SIG-M5 treated with dmso at 0.1 percent for 504 hours (cell line): ENCODE measurements at regions not wholly inside any gene's neighbourhood (a gene's known extent, or its start where the extent isn't known, plus 50 kb on each side); places are given as distances from the start of the nearest gene placed in this dataset.

Source experiments
- DNase-seq: peaks from one replicate; lab custom pipeline; 2025; ENCODE audit not compliant: unreplicated experiment; lab: John Stamatoyannopoulos, UW

DNA sequence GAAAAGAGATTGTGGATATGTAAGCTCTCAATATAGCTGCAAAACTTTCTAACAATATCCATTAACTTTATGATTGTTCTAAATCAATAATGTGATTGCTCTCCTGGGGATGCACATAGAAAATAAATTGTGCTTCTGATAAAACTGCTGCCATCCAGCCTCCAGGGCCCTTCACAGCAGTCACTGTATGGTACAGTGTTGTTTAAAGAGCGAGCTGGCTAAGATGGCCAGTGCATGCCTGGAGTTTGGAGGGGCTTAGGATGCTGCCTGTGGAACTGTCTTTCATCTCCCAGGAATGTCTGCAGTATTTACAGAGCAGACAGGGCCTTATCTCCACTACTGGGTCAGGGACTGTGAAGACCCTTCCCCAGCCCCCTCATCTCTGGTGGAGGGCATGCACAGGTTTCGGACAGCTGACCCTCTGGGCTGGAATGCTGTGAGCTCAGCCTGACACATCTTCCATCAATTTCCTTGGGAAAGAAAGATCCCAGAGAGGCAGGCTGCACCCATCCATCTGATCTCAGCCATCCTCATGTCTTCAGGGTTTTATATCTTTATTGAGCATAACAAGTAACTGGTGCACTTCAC is 137.0 kb downstream of the PLPP3 start:
- no peak for DNase-seq

GRCh38 chr1:56441601-56442000 is 137.8 kb downstream of the PLPP3 start:
- no peak for DNase-seq

GRCh38 chr1:56439610-56440264 is 139.6 kb downstream of the PLPP3 start:
- no peak for DNase-seq

GRCh38 chr1:56438901-56439551 is 140.3 kb downstream of the PLPP3 start:
- no peak for DNase-seq

- DNase-seq = no peak
Observed at GRCh38 chr1:56437959-56438358, 141.4 kb downstream of the PLPP3 start.

GRCh38 chr1:56436912-56437417 is 142.4 kb downstream of the PLPP3 start:
- DNase-seq = no peak

- no peak for DNase-seq
Observed at GRCh38 chr1:56436296-56436695, 143.1 kb downstream of the PLPP3 start.

GRCh38 chr1:56435434-56436262 is 143.7 kb downstream of the PLPP3 start:
- no peak for DNase-seq

GRCh38 chr1:56434740-56435139 is 144.6 kb downstream of the PLPP3 start:
- DNase-seq = no peak

- no peak for DNase-seq
Observed at GRCh38 chr1:56434025-56434424, 145.3 kb downstream of the PLPP3 start.

DNA sequence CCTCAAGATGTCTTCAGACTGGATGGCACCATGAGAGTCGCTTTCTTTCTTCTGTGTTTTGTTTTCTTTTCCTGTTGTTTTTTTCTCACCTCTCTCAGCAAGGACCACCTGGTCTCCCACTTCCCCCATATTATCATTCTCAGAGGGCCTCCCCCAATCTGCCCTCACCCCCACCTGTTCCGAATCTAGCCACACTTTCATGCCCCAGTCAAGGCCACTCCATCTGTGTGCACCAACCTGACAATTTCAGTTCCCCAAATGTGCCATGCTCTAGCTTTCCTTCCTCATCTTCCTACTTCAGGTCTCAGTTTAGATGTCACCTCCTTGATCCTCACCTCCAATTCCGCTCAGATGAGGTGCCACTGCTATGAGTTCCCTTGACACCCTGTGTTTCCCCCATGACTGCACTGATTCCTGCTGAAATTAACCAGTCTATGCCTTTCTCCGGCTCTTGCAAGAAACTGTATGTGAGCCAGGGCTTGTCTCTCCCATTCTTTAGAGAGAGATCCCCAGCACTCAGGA is 146.2 kb downstream of the PLPP3 start:
- DNase-seq = no peak

DNA sequence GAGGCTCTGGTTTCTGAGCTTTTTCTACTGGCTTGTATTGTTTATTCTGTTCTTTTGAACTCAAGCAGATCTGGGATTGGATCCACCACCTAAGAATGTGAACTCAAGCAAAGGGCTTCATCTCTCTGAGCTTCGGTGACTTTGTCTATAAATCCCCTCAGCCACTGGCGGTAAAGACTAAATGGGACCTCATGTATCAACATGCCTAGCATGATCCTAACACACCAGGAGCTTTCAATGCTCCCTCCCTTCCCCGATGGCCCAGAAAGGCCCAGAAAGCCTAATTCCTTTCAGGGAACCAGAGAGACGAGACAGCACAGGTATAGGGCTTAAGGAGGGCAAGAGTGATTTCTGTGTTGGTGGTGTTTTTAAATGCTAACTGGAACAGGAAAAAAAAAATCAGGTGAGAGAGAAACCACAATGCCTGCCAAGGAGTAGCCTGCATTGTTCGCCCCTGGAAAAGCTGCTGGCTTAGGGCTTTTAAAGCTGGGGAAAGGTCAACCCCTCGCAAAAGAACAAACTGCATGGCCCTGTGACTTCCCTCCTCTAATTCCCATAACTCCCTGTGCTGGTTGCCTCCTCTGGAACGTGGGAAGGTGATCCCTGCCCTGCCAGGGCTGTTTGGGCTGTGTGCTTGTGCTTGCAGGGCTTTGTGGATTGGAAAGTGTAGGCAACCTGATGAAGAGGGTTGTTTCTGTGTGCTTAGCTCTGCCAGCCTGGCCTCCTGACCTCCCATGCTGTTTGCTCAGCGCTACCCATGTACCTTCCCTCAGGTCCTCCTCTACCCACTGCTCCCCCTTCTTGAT is 147.0 kb downstream of the PLPP3 start:
- no peak for DNase-seq

DNA sequence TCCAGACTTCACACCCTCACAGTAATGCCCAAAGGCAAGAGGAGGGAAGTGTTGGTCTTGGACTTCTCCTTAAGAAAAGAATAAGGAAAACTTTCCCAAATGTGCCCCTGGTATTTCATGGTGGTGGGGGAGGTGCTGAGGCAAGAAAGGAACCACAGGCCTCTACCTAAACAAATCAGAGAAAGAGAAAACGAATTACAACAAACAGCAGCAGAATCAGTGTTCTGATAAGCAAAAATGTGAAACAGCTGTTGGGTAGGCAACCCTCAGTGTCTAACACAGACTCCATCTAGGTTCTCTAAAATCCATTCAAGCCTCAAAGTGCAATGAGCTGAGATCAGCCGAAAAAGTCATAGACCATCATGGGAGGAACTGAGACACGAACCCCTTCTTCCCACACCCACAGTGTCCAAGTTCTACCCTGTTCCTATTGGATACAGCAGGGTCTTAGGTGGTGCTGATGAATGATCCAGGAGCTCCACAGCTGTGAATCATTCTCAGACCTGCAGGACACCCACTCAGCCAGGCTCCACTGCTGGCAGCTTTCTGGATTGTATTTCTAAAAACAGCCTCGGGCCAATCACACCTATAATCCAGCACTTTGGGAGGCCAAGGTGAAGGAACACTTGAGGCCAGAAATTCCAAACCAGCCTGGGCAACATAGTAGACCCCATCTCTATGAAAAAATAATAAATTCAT is 149.1 kb downstream of the PLPP3 start:
- DNase-seq = no peak

DNA sequence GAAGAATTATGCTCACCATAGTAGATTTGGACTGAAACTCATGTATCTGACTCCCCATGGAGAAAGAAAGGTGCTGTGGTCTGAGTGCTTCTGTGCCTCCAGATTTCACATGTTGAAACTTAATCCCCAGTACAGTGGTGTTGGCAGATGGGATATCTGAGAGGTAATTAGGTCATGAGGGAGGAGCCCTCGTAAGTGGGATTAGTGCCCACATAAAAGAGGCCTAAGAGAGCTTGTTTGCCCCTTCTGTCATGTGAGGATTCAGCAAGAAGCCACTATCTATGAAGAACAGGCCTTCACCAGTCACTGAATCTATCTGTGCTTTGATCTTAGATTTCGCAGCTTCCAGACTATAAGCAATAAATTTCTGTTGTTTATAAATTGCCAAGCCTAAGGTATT is 150.1 kb downstream of the PLPP3 start:
- DNase-seq = no peak

DNA sequence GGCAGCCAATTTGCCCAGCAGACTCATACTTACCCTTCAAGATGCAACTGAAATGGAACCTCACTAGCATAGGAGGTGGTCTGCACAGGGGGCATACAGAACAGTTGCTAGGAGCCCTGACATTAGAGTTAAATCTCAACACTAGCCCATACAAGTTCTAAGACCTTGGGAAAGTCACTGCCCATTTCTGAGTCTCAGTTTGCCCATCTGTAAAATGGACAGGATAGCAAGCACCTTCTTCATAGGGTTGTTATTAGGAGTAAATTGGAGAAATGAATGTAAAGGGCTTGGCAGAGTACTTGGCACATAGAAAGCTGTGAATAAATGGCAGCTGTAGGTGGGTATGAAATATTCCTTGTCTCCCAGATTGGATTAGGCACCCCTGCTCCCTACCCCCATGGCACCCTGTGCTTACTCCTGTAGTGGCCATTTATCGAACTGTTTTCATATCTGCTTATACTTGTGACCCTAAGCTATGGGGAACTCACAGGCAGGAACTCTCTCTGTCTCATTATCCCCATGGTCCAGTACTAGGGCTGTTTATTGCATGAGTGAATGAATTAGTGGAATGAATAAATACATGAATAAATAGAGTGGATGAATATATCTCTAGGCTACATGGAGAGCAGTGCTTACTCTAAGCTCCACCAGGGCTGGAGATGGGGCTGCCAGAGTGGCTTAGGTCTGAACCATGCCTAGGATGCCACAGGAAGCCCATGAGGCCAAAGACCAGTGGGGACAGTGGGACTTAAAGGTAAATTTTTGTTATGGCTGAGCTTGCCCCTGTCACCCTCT is 152.6 kb downstream of the PLPP3 start:
- DNase-seq = no peak

DNA sequence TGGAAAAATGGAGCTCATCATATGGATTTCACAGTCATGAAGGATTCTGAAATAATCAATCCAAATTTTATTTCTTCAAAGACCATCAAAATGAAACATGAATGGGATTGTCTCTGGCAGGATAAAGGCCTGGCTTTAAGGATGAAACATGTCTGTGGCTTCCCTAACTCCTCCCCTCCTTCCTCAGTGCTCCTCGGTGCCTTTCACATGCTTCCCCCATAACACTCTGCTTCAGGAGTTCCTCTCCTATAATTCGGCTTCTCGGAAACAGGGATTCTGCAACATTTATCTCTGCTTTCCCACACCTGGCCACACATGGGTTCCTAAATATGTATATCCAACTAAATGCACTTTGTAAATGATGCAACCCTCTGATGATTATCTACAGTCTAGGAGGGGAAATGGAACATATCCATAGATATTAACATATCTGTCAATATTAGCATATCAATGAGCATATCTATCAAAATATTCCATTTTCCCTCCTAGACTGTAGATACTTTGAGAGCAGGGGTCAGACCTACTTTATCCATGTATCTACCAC is 153.8 kb downstream of the PLPP3 start:
- no peak for DNase-seq

- DNase-seq = no peak
Observed at GRCh38 chr1:56424744-56425493, 154.4 kb downstream of the PLPP3 start.

- DNase-seq = no peak
Observed at GRCh38 chr1:56423716-56424115, 155.6 kb downstream of the PLPP3 start.
